ENCODE measurements at regions not wholly inside any gene's neighbourhood (a gene's known extent, or its start where the extent isn't known, plus 50 kb on each side); places are given as distances from the start of the nearest gene placed in this dataset.

DNA sequence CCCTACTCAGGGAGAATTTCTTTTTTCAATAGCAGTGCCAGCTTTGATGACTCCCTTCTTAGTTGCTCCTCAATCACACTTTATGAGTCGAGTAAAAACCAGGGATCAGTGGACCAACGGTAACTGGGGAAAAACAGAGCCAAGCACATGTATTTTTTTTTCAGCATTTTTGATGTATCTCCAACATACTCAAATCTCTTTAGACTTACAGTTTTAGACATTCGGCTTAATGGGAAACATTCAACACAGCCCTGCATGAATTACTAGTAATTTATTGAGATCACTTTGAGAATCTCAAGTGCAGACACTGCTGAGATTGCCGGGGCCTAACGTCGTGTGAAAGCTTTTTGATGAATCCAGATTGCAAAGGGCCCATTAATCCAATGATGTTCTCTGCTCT is 306.7 kb downstream of the NUAK1 start (continued):
- TF ChIP-seq, protein P1, sequence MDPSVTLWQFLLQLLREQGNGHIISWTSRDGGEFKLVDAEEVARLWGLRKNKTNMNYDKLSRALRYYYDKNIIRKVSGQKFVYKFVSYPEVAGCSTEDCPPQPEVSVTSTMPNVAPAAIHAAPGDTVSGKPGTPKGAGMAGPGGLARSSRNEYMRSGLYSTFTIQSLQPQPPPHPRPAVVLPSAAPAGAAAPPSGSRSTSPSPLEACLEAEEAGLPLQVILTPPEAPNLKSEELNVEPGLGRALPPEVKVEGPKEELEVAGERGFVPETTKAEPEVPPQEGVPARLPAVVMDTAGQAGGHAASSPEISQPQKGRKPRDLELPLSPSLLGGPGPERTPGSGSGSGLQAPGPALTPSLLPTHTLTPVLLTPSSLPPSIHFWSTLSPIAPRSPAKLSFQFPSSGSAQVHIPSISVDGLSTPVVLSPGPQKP (IDR thresholded peaks at IDR 0.05; ENCODE audit: low read depth, low read length), result no peak
- TF ChIP-seq, protein P2, sequence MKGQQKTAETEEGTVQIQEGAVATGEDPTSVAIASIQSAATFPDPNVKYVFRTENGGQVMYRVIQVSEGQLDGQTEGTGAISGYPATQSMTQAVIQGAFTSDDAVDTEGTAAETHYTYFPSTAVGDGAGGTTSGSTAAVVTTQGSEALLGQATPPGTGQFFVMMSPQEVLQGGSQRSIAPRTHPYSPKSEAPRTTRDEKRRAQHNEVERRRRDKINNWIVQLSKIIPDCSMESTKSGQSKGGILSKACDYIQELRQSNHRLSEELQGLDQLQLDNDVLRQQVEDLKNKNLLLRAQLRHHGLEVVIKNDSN (IDR thresholded peaks at IDR 0.05; ENCODE audit: borderline replicate concordance, extremely low read length, insufficient read depth, low read depth, low read length), result no peak
- TF ChIP-seq RFX5 (IDR thresholded peaks at IDR 0.05; ENCODE audit: low read depth, low read length), result no peak
- TF ChIP-seq, protein P3, sequence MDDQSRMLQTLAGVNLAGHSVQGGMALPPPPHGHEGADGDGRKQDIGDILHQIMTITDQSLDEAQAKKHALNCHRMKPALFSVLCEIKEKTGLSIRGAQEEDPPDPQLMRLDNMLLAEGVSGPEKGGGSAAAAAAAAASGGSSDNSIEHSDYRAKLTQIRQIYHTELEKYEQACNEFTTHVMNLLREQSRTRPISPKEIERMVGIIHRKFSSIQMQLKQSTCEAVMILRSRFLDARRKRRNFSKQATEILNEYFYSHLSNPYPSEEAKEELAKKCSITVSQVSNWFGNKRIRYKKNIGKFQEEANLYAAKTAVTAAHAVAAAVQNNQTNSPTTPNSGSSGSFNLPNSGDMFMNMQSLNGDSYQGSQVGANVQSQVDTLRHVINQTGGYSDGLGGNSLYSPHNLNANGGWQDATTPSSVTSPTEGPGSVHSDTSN (IDR thresholded peaks at IDR 0.05; ENCODE audit: insufficient replicate concordance, low read depth, low read length), result no peak

DNA sequence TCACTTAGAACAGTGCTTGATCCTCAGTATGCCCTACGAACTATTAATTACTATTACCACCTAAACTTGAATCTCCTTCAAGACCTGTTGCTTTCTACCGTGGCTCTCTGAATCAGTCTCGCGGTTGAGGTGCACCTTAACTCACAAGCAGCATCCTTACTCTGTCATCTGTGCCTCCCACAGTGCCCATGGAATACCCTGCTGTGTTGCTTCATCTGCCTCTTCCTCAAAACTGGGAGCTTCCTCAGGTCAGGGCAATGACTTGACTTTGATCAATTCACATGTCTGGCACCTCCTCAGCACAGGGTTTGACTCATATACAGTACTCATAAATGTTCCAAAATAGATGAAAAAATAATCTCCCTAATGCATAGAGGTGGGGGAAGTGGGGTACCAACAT is 305.9 kb downstream of the NUAK1 start:
- ChIA-PET RAD21 (ENCODE audit: unreplicated experiment) (no interaction called here), CTCF (interaction anchor here (0.7 kb wide), 1 partner anchor 113 kb away, joined by 3 read pairs; no protein-coding TSS in a partner anchor), POLR2A (no interaction called here), SMC1A (ENCODE audit: uncharacterized antibody, unreplicated experiment) (no interaction called here)
- H2AFZ ChIP-seq (ENCODE audit: control insufficient read depth, low read depth, low read length), result no peak overlapping the region
- 39% methylated on average over 4 of the region's 4 CpGs for WGBS (ENCODE audit: insufficient coverage, insufficient replicate concordance, low lambda C conversion rate, missing lambda C conversion rate)
- no TSS peak for BruUV-seq (replicated peaks)
- H4K20me1 ChIP-seq (ENCODE audit: control insufficient read depth, insufficient read depth), result no peaks in the 10 kb centered on the region
- H3K4me2 ChIP-seq (ENCODE audit: control insufficient read depth, insufficient read depth), result no peak overlapping the region
- H3K9ac ChIP-seq (ENCODE audit: control insufficient read depth, insufficient read depth, low read length), result no peak overlapping the region
- no peaks in the 10 kb centered on the region for H3K27me3 ChIP-seq (replicated peaks in 1 of 2; ENCODE audit: control insufficient read depth in 2 of 2, insufficient read depth in 2 of 2, low read length in 1 of 2)
- FAIRE-seq (no peak), ATAC-seq (no peak), DNase-seq (ENCODE audit: low read depth, low spot score) (no peak)
- no peak overlapping the region for H3K4me3 ChIP-seq
- TF ChIP-seq PML (IDR thresholded peaks at IDR 0.05; ENCODE audit: low read length), result no peak
- TF ChIP-seq, protein P2 (IDR thresholded peaks at IDR 0.05; ENCODE audit: borderline replicate concordance, extremely low read length, insufficient read depth, low read depth, low read length), result no peak
- TF ChIP-seq MYC (IDR thresholded peaks at IDR 0.05; ENCODE audit: insufficient read depth, insufficient read length, insufficient replicate concordance, low read length, severe bottlenecking), result no peak
- TF ChIP-seq RFX5 (IDR thresholded peaks at IDR 0.05; ENCODE audit: low read depth, low read length), result no peak
- TF ChIP-seq ZNF217 (IDR thresholded peaks at IDR 0.05), result no peak
- TF ChIP-seq MEF2A (IDR thresholded peaks at IDR 0.05; ENCODE audit: insufficient read depth, low read depth, low read length), result no peak
- no peaks in the 10 kb centered on the region for H3K4me1 ChIP-seq (ENCODE audit: control insufficient read depth, insufficient read depth, low read length)
- no peaks in the 10 kb centered on the region for H3K9me3 ChIP-seq (replicated peaks; ENCODE audit: control insufficient read depth, insufficient read depth, low read length)
- intact Hi-C loops (cut with micrococcal nuclease; ENCODE audit: unreplicated experiment) (no loop called here), in situ Hi-C loops (cut with MboI) (no loop called here)
- H3K27ac ChIP-seq (ENCODE audit: control insufficient read depth, insufficient read depth), result no peak overlapping the region
- H3K36me3 ChIP-seq (ENCODE audit: control insufficient read depth in 2 of 2, insufficient read depth in 2 of 2, low read length in 1 of 2), result no peaks in the 10 kb centered on the region
- no peaks in the 10 kb centered on the region for H3K79me2 ChIP-seq (ENCODE audit: control insufficient read depth, insufficient read depth, low read length)
